IMR-90 (cell line): ENCODE measurements at regions not wholly inside any gene's neighbourhood (a gene's known extent, or its start where the extent isn't known, plus 50 kb on each side); places are given as distances from the start of the nearest gene placed in this dataset.

ENCODE experiments used
- ATAC-seq: fragments of 200-7000 bp; cut with Tn5 transposase; 2 replicates; pipeline ENCODE4 v1.9.1; 2020; ENCODE audit warnings: low read depth, mild to moderate bottlenecking, moderate library complexity
- BruUV-seq: library from RNA; stranded (reverse); fragments of 400-500 nt; replicated peaks from 2 replicates; lab custom pipeline; 2021; lab: Mats Ljungman, UMichigan
- CTCF ChIA-PET: fragments of 300-600 bp; formaldehyde crosslinking; extraction: SDS; loops from one replicate; lab custom pipeline; 2021; ENCODE audit warnings: antibody characterized with exemption; lab: Yijun Ruan, JAX
- POLR2A ChIA-PET: fragments of 300-600 bp; sonication (Branson Sonifier 250); formaldehyde crosslinking; loops from one replicate; lab custom pipeline; 2022; ENCODE audit warnings: antibody characterized with exemption; ENCODE audit not compliant: unreplicated experiment; lab: Charles Lee
- DNase-seq: peaks from one replicate; pipeline ENCODE4 v3.0.0; 2013
- H2AFZ ChIP-seq: replicated peaks from 2 replicates; pipeline ENCODE3; 2013; ENCODE audit warnings: low read length, mild to moderate bottlenecking; ENCODE audit not compliant: poor library complexity
- H2AK5ac ChIP-seq: 2 replicates; pipeline ENCODE4 v1.6.1; 2013; ENCODE audit warnings: low read depth, low read length, inconsistent platforms
- H2AK9ac ChIP-seq: replicated peaks from 2 replicates; pipeline ENCODE3; 2013; ENCODE audit warnings: mild to moderate bottlenecking, low read depth, low read length, moderate library complexity; ENCODE audit not compliant: poor library complexity
- H2BK120ac ChIP-seq: 2 replicates; pipeline ENCODE4 v1.6.1; 2013; ENCODE audit warnings: low read depth, low read length, inconsistent platforms
- H2BK15ac ChIP-seq: 3 replicates; pipeline ENCODE4 v1.6.1; 2013; ENCODE audit warnings: low read depth, low read length, inconsistent platforms
- H2BK20ac ChIP-seq: 2 replicates; pipeline ENCODE4 v1.6.1; 2013; ENCODE audit warnings: low read depth, mild to moderate bottlenecking, inconsistent platforms, low read length, moderate library complexity
- H2BK5ac ChIP-seq: 2 replicates; pipeline ENCODE4 v1.6.1; 2013; ENCODE audit warnings: mild to moderate bottlenecking, low read depth, low read length, inconsistent platforms; ENCODE audit not compliant: poor library complexity, severe bottlenecking
- H3K14ac ChIP-seq: replicated peaks from 2 replicates; pipeline ENCODE4 v1.6.1; 2013; ENCODE audit warnings: low read depth, low read length, inconsistent platforms
- H3K18ac ChIP-seq: 2 replicates; pipeline ENCODE4 v1.6.1; 2013; ENCODE audit warnings: low read depth, low read length, control low read depth
- H3K23ac ChIP-seq: 2 replicates; pipeline ENCODE4 v1.6.1; 2013; ENCODE audit warnings: low read depth, low read length, inconsistent platforms
- H3K27ac ChIP-seq: 2 replicates; pipeline ENCODE4 v1.5.1; 2013; ENCODE audit warnings: mild to moderate bottlenecking, control low read depth, low read length; ENCODE audit not compliant: insufficient read depth
- H3K27me3 ChIP-seq: 2 replicates; pipeline ENCODE4 v1.6.1; 2013; ENCODE audit warnings: low read length; ENCODE audit not compliant: control insufficient read depth, insufficient read depth
- H3K36me3 ChIP-seq: 2 replicates; pipeline ENCODE4 v1.6.1; 2013; ENCODE audit warnings: low read length, mixed read lengths; ENCODE audit not compliant: control insufficient read depth, insufficient read depth
- H3K4ac ChIP-seq: 2 replicates; pipeline ENCODE4 v1.6.1; 2013; ENCODE audit warnings: low read depth, low read length, inconsistent platforms
- H3K4me1 ChIP-seq: 2 replicates; pipeline ENCODE4 v1.6.1; 2013; ENCODE audit warnings: low read length, mixed read lengths; ENCODE audit not compliant: control insufficient read depth, insufficient read depth
- H3K4me2 ChIP-seq: 2 replicates; pipeline ENCODE4 v1.6.1; 2013; ENCODE audit warnings: low read depth, mild to moderate bottlenecking, control low read depth, low read length, moderate library complexity
- H3K4me3 ChIP-seq: 2 replicates; pipeline ENCODE4 v1.5.1; 2013; ENCODE audit warnings: low read depth, mild to moderate bottlenecking, control low read depth, low read length, moderate library complexity; ENCODE audit not compliant: insufficient read depth
- H3K56ac ChIP-seq: 2 replicates; pipeline ENCODE4 v1.6.1; 2013; ENCODE audit warnings: low read length, inconsistent platforms; ENCODE audit not compliant: insufficient read depth; ENCODE audit errors: extremely low read depth
- H3K79me1 ChIP-seq, 2 experiments: 2 replicates each; pipeline ENCODE4 v1.6.1; 2013; ENCODE audit warnings: low read length in 2 of 2, inconsistent platforms in 1 of 2, low read depth in 1 of 2
- H3K9ac ChIP-seq: 2 replicates; pipeline ENCODE4 v1.6.1; 2013; ENCODE audit warnings: low read depth, low read length, control low read depth
- H3K9me1 ChIP-seq: 2 replicates; pipeline ENCODE4 v1.6.1; 2013; ENCODE audit warnings: low read length, inconsistent platforms; ENCODE audit not compliant: insufficient read depth
- H3K9me3 ChIP-seq: 2 replicates; pipeline ENCODE4 v1.6.1; 2013; ENCODE audit warnings: low read length; ENCODE audit not compliant: control insufficient read depth, insufficient read depth
- H4K20me1 ChIP-seq: 2 replicates; pipeline ENCODE4 v1.6.1; 2013; ENCODE audit warnings: low read length, inconsistent platforms; ENCODE audit not compliant: insufficient read depth
- H4K5ac ChIP-seq: 2 replicates; pipeline ENCODE4 v1.6.1; 2013; ENCODE audit warnings: mild to moderate bottlenecking, low read depth, low read length, control low read depth
- H4K8ac ChIP-seq, 2 experiments: 2 replicates each; pipeline ENCODE4 v1.6.1; 2013; ENCODE audit warnings: low read depth in 2 of 2, low read length in 2 of 2, control low read depth in 1 of 2, inconsistent platforms in 1 of 2
- H4K91ac ChIP-seq: 2 replicates; pipeline ENCODE4 v1.6.1; 2013; ENCODE audit warnings: low read depth, low read length, inconsistent platforms; ENCODE audit not compliant: insufficient read depth
- BHLHE40 ChIP-seq: fragments of 150-350 bp; IDR thresholded peaks from 2 replicates; pipeline ENCODE4 v1.6.1; 2016; ENCODE audit warnings: mild to moderate bottlenecking, low read depth, low read length
- CHD1 ChIP-seq: IDR thresholded peaks from 2 replicates; pipeline ENCODE4 v1.6.1; 2012; ENCODE audit warnings: low read depth, low read length, improper control_type of control experiment
- CTCF ChIP-seq: conservative IDR thresholded peaks from 2 replicates; pipeline ENCODE4 v1.5.1; 2012; ENCODE audit warnings: mild to moderate bottlenecking, low read depth, low read length, improper control_type of control experiment
- ELK1 ChIP-seq: fragments of 150-350 bp; IDR thresholded peaks from 2 replicates; pipeline ENCODE4 v1.6.1; 2016; ENCODE audit warnings: low read depth, mild to moderate bottlenecking, low read length, moderate library complexity, borderline replicate concordance
- FOS ChIP-seq: fragments of 150-350 bp; IDR thresholded peaks from 2 replicates; pipeline ENCODE4 v1.6.1; 2016; ENCODE audit warnings: low read depth, low read length
- MAFK ChIP-seq: IDR thresholded peaks from 2 replicates; pipeline ENCODE4 v1.6.1; 2012; ENCODE audit warnings: low read depth, low read length, improper control_type of control experiment
- MAZ ChIP-seq: IDR thresholded peaks from 2 replicates; pipeline ENCODE4 v1.6.1; 2012; ENCODE audit warnings: low read depth, mild to moderate bottlenecking, low read length, improper control_type of control experiment, moderate library complexity, borderline replicate concordance
- MXI1 ChIP-seq: IDR thresholded peaks from 2 replicates; pipeline ENCODE4 v1.6.1; 2012; ENCODE audit warnings: low read depth, mild to moderate bottlenecking, low read length, moderate library complexity, borderline replicate concordance
- NFE2L2 ChIP-seq: fragments of 150-350 bp; IDR thresholded peaks from 2 replicates; pipeline ENCODE4 v1.6.1; 2016; ENCODE audit warnings: low read depth, mild to moderate bottlenecking, low read length
- POLR2A ChIP-seq: IDR thresholded peaks from 2 replicates; pipeline ENCODE4 v1.6.1; 2012; ENCODE audit warnings: mild to moderate bottlenecking, low read depth, low read length
- RAD21 ChIP-seq: IDR thresholded peaks from 2 replicates; pipeline ENCODE4 v1.6.1; 2012; ENCODE audit warnings: low read length, improper control_type of control experiment
- RCOR1 ChIP-seq: IDR thresholded peaks from 2 replicates; pipeline ENCODE4 v1.6.1; 2012; ENCODE audit warnings: mild to moderate bottlenecking, low read length, improper control_type of control experiment; ENCODE audit not compliant: insufficient replicate concordance
- RFX5 ChIP-seq: IDR thresholded peaks from 2 replicates; pipeline ENCODE4 v1.8.0; 2012; ENCODE audit warnings: low read depth, mild to moderate bottlenecking, low read length, moderate library complexity
- SMC3 ChIP-seq: fragments of 150-350 bp; IDR thresholded peaks from 2 replicates; pipeline ENCODE4 v1.6.1; 2016; ENCODE audit warnings: low read depth, mild to moderate bottlenecking, antibody characterized with exemption, low read length, moderate library complexity
- USF2 ChIP-seq: fragments of 150-350 bp; IDR thresholded peaks from 2 replicates; pipeline ENCODE4 v1.6.1; 2017; ENCODE audit warnings: mild to moderate bottlenecking, antibody characterized with exemption, low read length, low read depth
- WGBS, 2 experiments: methylation state at CpG; one replicate each; pipeline versions ENCODE4 v1.1.5 to v1.1.7; 2013; ENCODE audit warnings: missing lambda C conversion rate in 2 of 2; ENCODE audit not compliant: insufficient read length in 1 of 2; ENCODE audit errors: extremely low coverage in 2 of 2; 5-methylcytosine and 5-hydroxymethylcytosine counted together
- dilution Hi-C: fragments of 300-500 bp; cut with HindIII; formaldehyde crosslinking; loops from one replicate; pipeline ENCODE4 v1.14.3; 2018; ENCODE audit warnings: low sequenced_read_pairs; ENCODE audit not compliant: unreplicated experiment
- in situ Hi-C: fragments of 300-500 bp; cut with MboI; formaldehyde crosslinking; loops from 3 replicates; pipeline ENCODE4 v1.14.3; 2019; ENCODE audit warnings: low sequenced_read_pairs, inconsistent platforms, mixed read lengths
- intact Hi-C: fragments of 100-400 bp; cut with micrococcal nuclease; formaldehyde crosslinking; loops from 2 replicates; pipeline ENCODE4 v1.10.0; 2022

GRCh38 chr1:79787631-79788030, 781.1 kb upstream of the ADGRL4 start:
- H4K20me1 ChIP-seq: no peaks in the 10 kb centered on the region
- no peak overlapping the region for H3K56ac ChIP-seq
- no peak overlapping the region for H3K14ac ChIP-seq
- no peak overlapping the region for H2AK5ac ChIP-seq
- ChIA-PET CTCF (interaction anchor here (0.7 kb wide), 1 partner anchor 98 kb away, joined by 4 read pairs; no protein-coding TSS in a partner anchor), POLR2A (no interaction called here)
- H3K27me3 ChIP-seq: no peaks in the 10 kb centered on the region
- intact Hi-C loops: no loop called here
- H2AFZ ChIP-seq: no peak overlapping the region
- H3K9me1 ChIP-seq: no peaks in the 10 kb centered on the region
- no peak overlapping the region for H3K9ac ChIP-seq
- in situ Hi-C loops: no loop called here
- H3K4me1 ChIP-seq: peaks cover 3% of the 10 kb centered on the region
- H3K23ac ChIP-seq: no peak overlapping the region
- H3K4me3 ChIP-seq: no peak overlapping the region
- no peak overlapping the region for H3K4me2 ChIP-seq
- H2BK20ac ChIP-seq: no peak overlapping the region
- H2BK15ac ChIP-seq: no peak overlapping the region
- H2BK5ac ChIP-seq: no peak overlapping the region
- no peaks in the 10 kb centered on the region for H3K9me3 ChIP-seq
- no peak overlapping the region for H3K4ac ChIP-seq
- H4K91ac ChIP-seq: no peak overlapping the region
- BruUV-seq: no TSS peak
- H2BK120ac ChIP-seq: no peak overlapping the region
- H4K5ac ChIP-seq: no peak overlapping the region
- TF ChIP-seq MXI1: no peak
- no peak for TF ChIP-seq MAFK
- no peak for TF ChIP-seq CTCF
- no peak for TF ChIP-seq BHLHE40
- TF ChIP-seq RAD21: no peak
- no peak for TF ChIP-seq USF2
- TF ChIP-seq FOS: no peak
- TF ChIP-seq RCOR1: no peak
- TF ChIP-seq CHD1: no peak
- TF ChIP-seq MAZ: no peak
- TF ChIP-seq RFX5: no peak
- TF ChIP-seq NFE2L2: no peak
- no peak for TF ChIP-seq SMC3
- TF ChIP-seq ELK1: no peak
- TF ChIP-seq POLR2A: no peak
- H3K18ac ChIP-seq: no peak overlapping the region
- H2AK9ac ChIP-seq: no peak overlapping the region
- DNase-seq: no peak
- no peaks in the 10 kb centered on the region for H3K79me1 ChIP-seq
- dilution Hi-C loops: no loop called here
- no peak overlapping the region for H4K8ac ChIP-seq
- no peak overlapping the region for H3K27ac ChIP-seq
- no peak for ATAC-seq
- no CpG with 5 or more reads among the region's 4 CpGs for WGBS, 2 experiments
- H3K36me3 ChIP-seq: no peaks in the 10 kb centered on the region
